GM08714 (cell line): ENCODE measurements at regions not wholly inside any gene's neighbourhood (a gene's known extent, or its start where the extent isn't known, plus 50 kb on each side); places are given as distances from the start of the nearest gene placed in this dataset.
"Not testable (repeated sequence)": the region's sequence is repeated elsewhere in the genome, so short reads cannot be mapped to it uniquely, and the experiment has no call there.

Experiments used
- H3K4me3 ChIP-seq: fragments of 200-500 bp; sonication (Bioruptor generic); 2 replicates; pipeline ENCODE4 v1.5.1; 2014; ENCODE audit warnings: mild to moderate bottlenecking, low read length, inconsistent platforms
- ZNF274 ChIP-seq: IDR thresholded peaks from 2 replicates; pipeline ENCODE4 v1.6.1; 2012; ENCODE audit warnings: mild to moderate bottlenecking, low read depth, low read length

GRCh38 chr12:125853670-125854069 is 788.4 kb downstream of the AACS start:
- no peak overlapping the region for H3K4me3 ChIP-seq
- no peak for TF ChIP-seq ZNF274

GRCh38 chr12:125856366-125856765 is 791.1 kb downstream of the AACS start:
- no peak overlapping the region for H3K4me3 ChIP-seq
- no peak for TF ChIP-seq ZNF274

- TF ChIP-seq ZNF274 = no peak
- H3K4me3 ChIP-seq = no peak overlapping the region
Observed at GRCh38 chr12:125856896-125857295, 791.7 kb downstream of the AACS start.

DNA sequence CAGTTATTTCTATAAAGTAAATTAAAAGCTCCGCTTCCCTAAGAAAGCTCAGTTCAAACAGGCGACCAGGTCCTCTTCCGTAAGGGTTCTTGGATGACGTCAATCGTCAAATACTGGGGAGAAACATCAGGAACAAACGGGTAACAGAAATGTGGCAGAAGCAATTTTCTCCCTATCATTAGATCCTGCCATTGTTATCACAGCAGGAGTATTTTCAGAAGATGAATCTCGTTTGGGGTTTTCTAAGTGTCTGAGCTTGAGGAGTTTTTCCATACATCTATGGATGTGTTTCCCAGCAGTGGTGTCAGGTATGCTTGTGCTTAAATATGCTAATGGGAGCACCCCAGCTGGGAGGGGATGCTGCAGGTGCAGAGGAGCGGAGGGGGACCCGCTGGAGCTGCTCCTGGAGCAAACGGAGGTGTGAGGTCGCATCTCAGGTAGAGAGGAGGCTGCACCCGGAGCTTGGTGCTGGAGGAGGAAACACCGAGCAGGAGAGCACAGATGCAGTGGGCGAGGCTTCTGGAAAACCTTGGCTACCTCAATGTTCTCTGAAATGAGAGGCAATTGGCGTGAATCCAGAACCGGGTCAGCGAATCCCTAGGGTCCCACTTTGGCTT is 795.5 kb downstream of the AACS start:
- TF ChIP-seq ZNF274 = no peak
- no peak overlapping the region for H3K4me3 ChIP-seq

GRCh38 chr12:125861299-125862281 is 796.4 kb downstream of the AACS start:
- TF ChIP-seq ZNF274 = no peak

GRCh38 chr12:125865236-125865635 is 800.0 kb downstream of the AACS start:
- not testable (repeated sequence) for H3K4me3 ChIP-seq

More at GRCh38 chr12:125861299-125862281, 796.4 kb downstream of the AACS start:
- no peak overlapping the region for H3K4me3 ChIP-seq

DNA sequence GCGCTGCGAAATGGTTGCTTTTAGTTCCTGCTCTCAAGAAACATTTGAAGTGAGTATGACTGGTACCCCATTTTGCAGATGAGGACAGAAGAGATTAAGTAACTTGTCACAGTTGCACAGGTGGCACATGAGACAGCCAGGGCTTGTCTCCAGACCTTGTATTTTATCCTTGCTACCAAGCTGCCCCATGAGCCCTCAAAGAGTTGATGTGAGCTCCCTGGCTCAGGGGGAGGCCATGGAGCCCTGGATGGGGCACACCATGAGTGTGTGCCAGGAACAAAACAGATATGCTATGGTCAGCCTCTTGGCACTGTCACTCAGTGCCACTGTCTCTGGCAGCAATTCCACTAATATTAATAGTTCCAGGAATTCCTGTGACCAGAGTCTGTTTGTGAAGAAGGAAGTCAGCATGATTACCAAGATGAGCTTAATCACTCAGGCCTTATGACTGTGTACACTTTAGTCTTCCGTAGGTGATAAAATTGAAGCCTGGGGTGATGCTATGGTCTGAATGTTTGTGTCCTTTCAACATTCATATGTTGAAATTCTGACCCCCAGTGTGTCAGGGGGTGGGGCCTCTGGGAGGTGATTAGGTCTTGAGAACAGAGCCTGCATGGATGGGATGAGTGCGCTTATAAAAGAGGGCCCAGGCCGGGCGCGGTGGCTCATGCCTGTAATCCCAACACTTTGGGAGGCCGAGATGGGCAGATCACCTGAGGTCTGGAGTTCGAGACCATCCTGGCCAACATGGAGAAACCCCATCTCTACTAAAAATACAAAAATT is 806.8 kb downstream of the AACS start:
- no peak overlapping the region for H3K4me3 ChIP-seq
- TF ChIP-seq ZNF274 = no peak

DNA sequence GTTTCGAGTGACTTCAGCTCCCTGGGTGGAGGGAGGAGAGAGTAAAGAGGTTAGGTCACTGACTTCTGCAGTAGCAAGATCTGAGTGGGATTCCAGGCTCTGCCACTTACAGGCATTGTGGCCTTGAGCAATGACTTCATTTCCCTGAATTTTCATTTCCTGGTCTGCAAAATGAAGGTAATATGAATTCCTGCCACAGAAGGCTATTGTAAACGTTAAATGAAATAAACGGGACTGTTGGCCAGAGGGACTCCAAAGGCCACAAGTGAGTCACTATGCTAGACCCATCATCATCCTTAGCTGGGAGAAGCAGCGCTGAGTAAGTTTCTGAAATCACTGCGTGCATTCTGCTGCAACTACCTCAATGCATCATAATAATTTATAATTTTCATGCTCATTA is 807.8 kb downstream of the AACS start:
- TF ChIP-seq ZNF274 = no peak
- no peak overlapping the region for H3K4me3 ChIP-seq

GRCh38 chr12:125878483-125878882 is 813.2 kb downstream of the AACS start:
- H3K4me3 ChIP-seq = no peak overlapping the region
- no peak for TF ChIP-seq ZNF274

DNA sequence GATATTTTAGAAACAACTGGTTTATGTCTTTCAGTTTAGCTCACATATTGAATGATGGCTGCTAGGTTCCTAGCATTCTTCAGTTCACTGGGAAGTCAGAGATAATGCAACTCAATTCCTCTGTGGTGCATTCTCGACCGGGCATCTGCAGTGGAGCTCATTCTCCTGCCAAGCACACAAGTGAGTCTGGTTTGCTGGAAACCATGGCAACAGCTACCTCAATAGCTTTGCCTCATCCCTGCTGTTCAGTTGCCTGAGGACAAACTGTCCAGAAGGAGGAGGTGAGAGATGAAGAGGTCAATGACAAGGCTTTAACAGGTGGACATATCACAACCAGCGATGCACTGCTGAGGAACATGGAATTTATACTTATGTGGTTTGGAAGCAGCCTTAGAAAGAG is 816.9 kb downstream of the AACS start:
- TF ChIP-seq ZNF274 = no peak
- no peak overlapping the region for H3K4me3 ChIP-seq

DNA sequence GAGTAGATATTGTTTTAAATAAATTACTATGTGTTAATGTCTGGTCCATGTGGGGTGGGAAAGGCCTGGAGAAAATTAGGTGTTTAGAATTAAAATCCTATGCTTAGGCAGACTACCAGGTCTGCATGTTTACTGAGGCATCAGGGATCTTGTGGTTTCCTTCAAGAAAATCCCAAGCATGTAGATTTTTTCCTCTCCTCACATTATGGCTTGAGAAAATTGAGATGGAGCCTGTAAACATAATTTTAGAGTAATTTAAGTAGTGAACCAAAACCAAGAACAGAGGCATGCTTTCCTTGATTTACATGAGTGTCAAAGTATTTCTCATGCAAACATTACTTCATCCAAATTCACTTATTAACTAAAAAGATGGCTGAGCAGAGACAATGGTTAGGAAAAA is 823.7 kb downstream of the AACS start:
- H3K4me3 ChIP-seq = no peak overlapping the region
- TF ChIP-seq ZNF274 = no peak

- H3K4me3 ChIP-seq = no peak overlapping the region
- TF ChIP-seq ZNF274 = no peak
Observed at GRCh38 chr12:125889742-125890141, 824.5 kb downstream of the AACS start.

- H3K4me3 ChIP-seq = no peak overlapping the region
- no peak for TF ChIP-seq ZNF274
Observed at GRCh38 chr12:125890366-125890905, 825.2 kb downstream of the AACS start.

DNA sequence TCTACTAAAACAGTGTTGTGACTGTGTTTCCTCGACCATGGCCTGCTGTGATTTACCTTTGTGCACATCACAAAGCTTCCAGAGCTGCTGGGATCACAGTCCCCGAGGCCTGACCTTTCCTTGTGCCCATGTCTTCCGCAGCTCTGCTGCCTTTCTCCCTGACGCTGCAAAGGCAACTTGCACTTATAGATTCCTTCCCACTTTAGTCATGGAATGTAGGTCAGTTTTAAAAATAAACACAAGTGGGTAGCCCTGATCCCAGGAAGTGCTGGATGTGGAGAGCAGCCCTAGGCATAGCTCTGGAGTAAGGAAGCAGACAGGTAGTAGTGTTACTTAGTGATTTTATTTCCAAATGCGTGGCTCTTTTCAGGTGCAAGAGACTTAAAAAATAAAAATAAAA is 825.7 kb downstream of the AACS start:
- no peak for TF ChIP-seq ZNF274

More for the DNA sequence above, 825.7 kb downstream of the AACS start:
- no peak overlapping the region for H3K4me3 ChIP-seq
